GM12892 (cell line): ENCODE measurements at regions not wholly inside any gene's neighbourhood (a gene's known extent, or its start where the extent isn't known, plus 50 kb on each side); places are given as distances from the start of the nearest gene placed in this dataset.

Experiments used
- POLR2A ChIP-seq: IDR thresholded peaks from 2 replicates; pipeline ENCODE4 v1.6.1; 2011; ENCODE audit warnings: low read depth, low read length, control low read depth
- POLR2AphosphoS5 ChIP-seq: IDR thresholded peaks from 2 replicates; pipeline ENCODE4 v1.6.1; 2011; ENCODE audit warnings: low read depth, low read length, control low read depth
- TAF1 ChIP-seq: IDR thresholded peaks from 2 replicates; pipeline ENCODE4 v1.6.1; 2011; ENCODE audit warnings: low read depth, mild to moderate bottlenecking, control low read depth, low read length, borderline replicate concordance

GRCh38 chr20:11791316-11791715, 126.4 kb upstream of the BTBD3 start:
- TF ChIP-seq POLR2A (no peak), POLR2AphosphoS5 (no peak), TAF1 (no peak)
